ENCODE measurements at regions not wholly inside any gene's neighbourhood (a gene's known extent, or its start where the extent isn't known, plus 50 kb on each side); places are given as distances from the start of the nearest gene placed in this dataset.

DNA sequence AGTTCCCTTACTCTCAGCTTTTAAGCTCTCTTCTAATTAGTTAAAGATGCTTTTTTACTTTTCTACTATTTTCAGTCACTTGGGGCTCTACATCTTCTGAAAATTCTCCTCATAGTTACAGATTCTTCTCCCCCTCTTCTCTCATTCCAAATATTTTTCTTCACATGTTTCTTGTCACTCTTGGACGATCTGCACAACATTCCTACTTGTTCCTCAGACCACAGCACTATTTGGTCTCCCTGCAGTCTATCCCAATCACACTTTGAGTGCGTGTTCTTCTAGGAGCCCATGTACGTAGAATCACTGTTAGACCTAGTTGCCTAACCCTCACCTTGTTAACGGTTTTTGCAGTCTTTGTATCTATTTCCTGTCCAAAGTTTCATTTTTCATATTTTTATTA, 222.5 kb upstream of the SPRY2 start:
- TF ChIP-seq POLR2A (IDR thresholded peaks at IDR 0.05) (no peak), POLR2AphosphoS5 (IDR thresholded peaks at IDR 0.05) (no peak), EP300 (IDR thresholded peaks at IDR 0.05) (no peak)
- TF ChIP-seq, protein P1, sequence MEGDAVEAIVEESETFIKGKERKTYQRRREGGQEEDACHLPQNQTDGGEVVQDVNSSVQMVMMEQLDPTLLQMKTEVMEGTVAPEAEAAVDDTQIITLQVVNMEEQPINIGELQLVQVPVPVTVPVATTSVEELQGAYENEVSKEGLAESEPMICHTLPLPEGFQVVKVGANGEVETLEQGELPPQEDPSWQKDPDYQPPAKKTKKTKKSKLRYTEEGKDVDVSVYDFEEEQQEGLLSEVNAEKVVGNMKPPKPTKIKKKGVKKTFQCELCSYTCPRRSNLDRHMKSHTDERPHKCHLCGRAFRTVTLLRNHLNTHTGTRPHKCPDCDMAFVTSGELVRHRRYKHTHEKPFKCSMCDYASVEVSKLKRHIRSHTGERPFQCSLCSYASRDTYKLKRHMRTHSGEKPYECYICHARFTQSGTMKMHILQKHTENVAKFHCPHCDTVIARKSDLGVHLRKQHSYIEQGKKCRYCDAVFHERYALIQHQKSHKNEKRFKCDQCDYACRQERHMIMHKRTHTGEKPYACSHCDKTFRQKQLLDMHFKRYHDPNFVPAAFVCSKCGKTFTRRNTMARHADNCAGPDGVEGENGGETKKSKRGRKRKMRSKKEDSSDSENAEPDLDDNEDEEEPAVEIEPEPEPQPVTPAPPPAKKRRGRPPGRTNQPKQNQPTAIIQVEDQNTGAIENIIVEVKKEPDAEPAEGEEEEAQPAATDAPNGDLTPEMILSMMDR (IDR thresholded peaks at IDR 0.05): no peak
- WGBS, 2 donors (ENCODE audit: low coverage in 1 of 2): 28 to 53% methylated on average over 2 to 4 of the region's 4 CpGs
- no peaks in the 10 kb centered on the region for H3K9me3 ChIP-seq
- H3K27ac ChIP-seq: no peak overlapping the region
- H3K4me3 ChIP-seq: no peak overlapping the region
- no peaks in the 10 kb centered on the region for H3K4me1 ChIP-seq
- no peak for ATAC-seq
- H3K36me3 ChIP-seq: no peaks in the 10 kb centered on the region
- no peaks in the 10 kb centered on the region for H3K27me3 ChIP-seq

DNA sequence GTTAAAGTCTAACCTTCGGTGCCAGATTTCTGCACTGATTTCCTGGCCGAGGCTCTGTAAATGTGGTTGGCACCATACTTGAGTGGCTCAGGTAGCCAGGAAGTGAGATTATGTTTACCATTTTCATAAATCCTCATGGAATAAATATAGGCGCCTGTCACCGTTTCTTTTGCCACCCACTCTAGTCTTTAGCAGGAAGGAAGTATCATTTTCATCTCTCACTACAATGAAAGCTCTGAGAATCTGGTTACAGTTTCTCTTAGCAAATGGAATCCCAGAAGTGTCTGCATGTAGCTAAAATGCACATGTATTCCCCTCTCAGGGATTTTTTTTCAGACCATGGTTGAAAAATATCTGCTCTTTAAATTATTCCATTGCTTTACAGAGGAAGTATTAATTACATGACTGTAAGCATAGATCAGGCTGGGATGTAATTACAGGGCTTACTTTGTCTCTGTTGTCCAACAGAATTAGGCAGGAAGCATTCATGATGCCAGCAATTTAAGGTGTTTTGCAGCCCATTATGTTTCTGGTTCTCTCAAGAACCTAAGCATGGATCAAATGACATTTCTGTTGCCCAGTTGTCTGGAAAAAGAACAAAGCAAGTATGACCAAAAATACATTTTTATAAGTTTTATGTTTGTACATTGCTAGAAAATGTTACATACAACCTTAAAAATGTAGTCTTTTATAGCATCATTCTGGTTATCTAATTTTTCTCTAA, 221.7 kb upstream of the SPRY2 start:
- 38 to 55% methylated on average over 4 of the region's 4 CpGs for WGBS, 2 donors (ENCODE audit: low coverage in 1 of 2)
- H3K4me3 ChIP-seq: no peak overlapping the region
- no peaks in the 10 kb centered on the region for H3K27me3 ChIP-seq
- no peak overlapping the region for H3K27ac ChIP-seq
- no peaks in the 10 kb centered on the region for H3K4me1 ChIP-seq
- no peak for TF ChIP-seq EP300 (IDR thresholded peaks at IDR 0.05)
- TF ChIP-seq POLR2AphosphoS5 (IDR thresholded peaks at IDR 0.05): no peak
- TF ChIP-seq POLR2A (IDR thresholded peaks at IDR 0.05): no peak
- TF ChIP-seq, protein P1 (IDR thresholded peaks at IDR 0.05): no peak
- ATAC-seq: no peak
- no peaks in the 10 kb centered on the region for H3K36me3 ChIP-seq
- H3K9me3 ChIP-seq: no peaks in the 10 kb centered on the region

DNA sequence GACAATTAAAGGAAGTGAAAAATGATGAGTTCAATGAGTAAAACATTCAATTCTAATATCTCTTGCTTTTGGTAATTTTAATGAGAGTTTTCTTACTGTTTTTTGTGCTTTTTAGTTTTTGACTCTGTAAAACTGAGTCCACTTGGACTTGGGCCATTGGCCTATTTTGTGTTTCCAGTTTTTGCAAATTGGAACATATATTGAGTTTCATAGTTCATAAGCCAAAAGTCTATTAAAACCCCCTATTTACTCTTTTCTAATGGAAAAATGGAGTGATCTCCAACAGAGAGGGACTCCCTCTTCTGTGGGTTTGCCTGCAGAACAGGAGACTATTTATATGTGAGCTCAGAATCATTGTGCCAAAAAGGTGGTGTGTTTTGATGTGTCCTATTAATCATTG, 219.7 kb upstream of the SPRY2 start:
- no peak for ATAC-seq
- Histone ChIP-seq H3K27ac (no peak overlapping the region), H3K27me3 (no peaks in the 10 kb centered on the region), H3K4me1 (no peaks in the 10 kb centered on the region), H3K36me3 (no peaks in the 10 kb centered on the region), H3K9me3 (no peaks in the 10 kb centered on the region), H3K4me3 (no peak overlapping the region)
- TF ChIP-seq, protein P1 (IDR thresholded peaks at IDR 0.05): no peak
- TF ChIP-seq EP300 (IDR thresholded peaks at IDR 0.05) (no peak), POLR2AphosphoS5 (IDR thresholded peaks at IDR 0.05) (no peak), POLR2A (IDR thresholded peaks at IDR 0.05) (no peak)

DNA sequence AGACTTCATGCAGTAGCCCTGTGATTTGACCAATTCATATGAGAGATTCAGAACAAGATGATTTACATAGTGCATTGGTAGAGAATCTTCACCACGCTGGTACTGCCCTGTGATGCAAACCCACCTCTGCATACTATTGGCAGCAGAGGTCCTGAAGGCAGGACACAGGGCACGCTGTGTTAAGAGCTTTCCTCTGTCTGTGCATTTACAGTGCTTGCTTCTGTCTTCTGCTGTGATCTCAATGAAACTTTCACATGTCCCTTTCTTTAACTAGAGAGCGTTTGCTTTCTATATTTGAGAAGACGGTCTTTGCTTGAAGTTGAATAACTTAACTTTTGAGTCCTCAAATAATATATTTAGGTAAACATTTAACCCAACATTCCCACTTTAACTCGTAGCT, 219.0 kb upstream of the SPRY2 start:
- TF ChIP-seq POLR2AphosphoS5 (IDR thresholded peaks at IDR 0.05): no peak
- TF ChIP-seq EP300 (IDR thresholded peaks at IDR 0.05): no peak
- TF ChIP-seq, protein P1 (IDR thresholded peaks at IDR 0.05): no peak
- 67 to 90% methylated on average over 5 of the region's 5 CpGs for WGBS, 2 donors (ENCODE audit: low coverage in 1 of 2)
- no peak for ATAC-seq
- H3K4me1 ChIP-seq: no peaks in the 10 kb centered on the region
- no peak overlapping the region for H3K4me3 ChIP-seq
- no peaks in the 10 kb centered on the region for H3K27me3 ChIP-seq
- no peaks in the 10 kb centered on the region for H3K36me3 ChIP-seq
- no peaks in the 10 kb centered on the region for H3K9me3 ChIP-seq
- H3K27ac ChIP-seq: no peak overlapping the region

DNA sequence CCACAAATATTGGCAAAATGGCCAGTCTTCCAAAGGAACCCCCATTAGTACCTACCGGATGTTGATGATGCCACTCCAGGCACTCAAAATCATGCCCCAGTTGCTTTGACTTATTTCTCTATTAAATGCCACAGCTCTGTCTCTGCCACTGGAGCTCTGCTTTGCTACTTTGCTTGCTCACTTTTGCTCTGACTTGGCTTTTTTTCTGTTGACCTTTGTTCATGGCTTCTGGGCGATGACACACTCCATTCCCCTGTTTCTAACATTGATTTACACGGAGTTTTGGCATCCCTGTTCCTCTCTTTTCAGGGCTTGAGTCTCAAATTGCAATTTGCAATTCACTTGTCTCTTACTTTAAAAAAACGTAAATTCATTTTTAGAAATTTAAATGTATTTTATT, 217.1 kb upstream of the SPRY2 start:
- no peak for TF ChIP-seq EP300 (IDR thresholded peaks at IDR 0.05)
- no peak for TF ChIP-seq POLR2A (IDR thresholded peaks at IDR 0.05)
- TF ChIP-seq, protein P1 (IDR thresholded peaks at IDR 0.05): no peak
- TF ChIP-seq POLR2AphosphoS5 (IDR thresholded peaks at IDR 0.05): no peak
- Histone ChIP-seq H3K27ac (no peak overlapping the region), H3K4me3 (no peak overlapping the region), H3K4me1 (no peaks in the 10 kb centered on the region), H3K27me3 (no peaks in the 10 kb centered on the region), H3K9me3 (no peaks in the 10 kb centered on the region), H3K36me3 (no peaks in the 10 kb centered on the region)
- WGBS, 2 donors (ENCODE audit: low coverage in 1 of 2): 74 to 79% methylated on average over 2 to 4 of the region's 4 CpGs
- no peak for ATAC-seq

Measured in gastroesophageal sphincter (tissue), 4 donors.